ENCODE measurements at regions not wholly inside any gene's neighbourhood (a gene's known extent, or its start where the extent isn't known, plus 50 kb on each side); places are given as distances from the start of the nearest gene placed in this dataset.

GRCh38 chr1:240667351-240667750, 55.4 kb upstream of the GREM2 start:
- no peak for DNase-seq

- DNase-seq = no peak
Observed at GRCh38 chr1:240666568-240667198, 54.7 kb upstream of the GREM2 start.

GRCh38 chr1:240663169-240663879, 51.4 kb upstream of the GREM2 start:
- no peak for DNase-seq

Measured in midbrain (tissue), 1 donor.